Type B pancreatic cell (in vitro differentiated cells): ENCODE measurements at regions not wholly inside any gene's neighbourhood (a gene's known extent, or its start where the extent isn't known, plus 50 kb on each side); places are given as distances from the start of the nearest gene placed in this dataset.
"Not testable (repeated sequence)": the region's sequence is repeated elsewhere in the genome, so short reads cannot be mapped to it uniquely, and the experiment has no call there.

Source experiments
- DNase-seq: peaks from one replicate; pipeline ENCODE4 v3.0.0; 2021; ENCODE audit warnings: mixed read lengths; ENCODE audit not compliant: unreplicated experiment; ENCODE audit errors: extremely low spot score
- H3K27ac Mint-ChIP-seq: 2 replicates; pipeline ENCODE4 v1.8.0; 2021; ENCODE audit warnings: mild to moderate bottlenecking, mixed read lengths
- H3K27me3 Mint-ChIP-seq: 2 replicates; pipeline ENCODE4 v1.8.0; 2021; ENCODE audit warnings: mixed read lengths
- H3K36me3 Mint-ChIP-seq: 2 replicates; pipeline ENCODE4 v1.8.0; 2021; ENCODE audit warnings: mixed read lengths
- H3K4me1 Mint-ChIP-seq: one replicate; pipeline ENCODE4 v1.8.0; 2021; ENCODE audit warnings: mixed read lengths; ENCODE audit not compliant: unreplicated experiment
- H3K4me3 Mint-ChIP-seq: 2 replicates; pipeline ENCODE4 v1.8.0; 2021; ENCODE audit warnings: mild to moderate bottlenecking, mixed read lengths
- H3K9me3 Mint-ChIP-seq: 2 replicates; pipeline ENCODE4 v1.8.0; 2021; ENCODE audit warnings: mixed read lengths
- TF ChIP-seq, protein P1 (sequence below): fragments of 200-600 bp; sonication (generic); conservative IDR thresholded peaks from 2 replicates; pipeline ENCODE4 v1.5.0; 2021; ENCODE audit warnings: antibody characterized with exemption, mild to moderate bottlenecking

DNA sequence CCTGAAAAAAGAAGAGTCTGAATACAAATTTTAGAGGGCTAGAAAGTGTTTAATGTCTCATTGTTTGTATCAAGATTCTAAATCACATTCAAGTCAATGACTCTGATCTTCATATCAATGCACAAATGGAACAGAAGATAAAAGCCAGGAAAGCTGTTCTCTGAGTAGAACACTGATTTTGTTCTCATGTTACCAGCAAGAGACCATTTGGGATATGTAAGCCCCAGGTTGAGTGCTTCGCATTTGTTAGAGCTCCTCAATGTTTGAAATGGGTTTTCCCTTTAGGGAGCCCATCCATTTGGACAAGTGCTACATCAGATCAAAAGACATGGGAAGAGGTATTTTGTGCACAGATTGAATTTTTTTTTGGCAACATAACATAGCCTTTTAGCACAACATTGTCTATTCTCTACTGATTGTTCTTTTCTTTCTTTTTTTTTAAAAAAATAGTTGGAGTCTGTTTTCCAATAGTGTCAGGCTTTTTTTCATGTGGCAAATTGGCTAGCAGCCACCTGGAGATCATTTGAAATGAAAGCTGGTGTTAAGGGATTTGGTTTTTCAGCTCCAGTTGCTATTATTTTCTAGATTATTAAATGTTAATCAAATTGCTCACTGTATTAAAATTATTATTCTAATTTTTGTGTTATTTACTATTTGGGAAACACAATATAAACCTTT, 74.5 kb upstream of the ZPLD1 start:
- H3K4me1 Mint-ChIP-seq: no peaks in the 10 kb centered on the region
- no peak overlapping the region for H3K4me3 Mint-ChIP-seq
- no peaks in the 10 kb centered on the region for H3K27me3 Mint-ChIP-seq
- peaks cover 8% of the 10 kb centered on the region for H3K9me3 Mint-ChIP-seq
- TF ChIP-seq, protein P1, sequence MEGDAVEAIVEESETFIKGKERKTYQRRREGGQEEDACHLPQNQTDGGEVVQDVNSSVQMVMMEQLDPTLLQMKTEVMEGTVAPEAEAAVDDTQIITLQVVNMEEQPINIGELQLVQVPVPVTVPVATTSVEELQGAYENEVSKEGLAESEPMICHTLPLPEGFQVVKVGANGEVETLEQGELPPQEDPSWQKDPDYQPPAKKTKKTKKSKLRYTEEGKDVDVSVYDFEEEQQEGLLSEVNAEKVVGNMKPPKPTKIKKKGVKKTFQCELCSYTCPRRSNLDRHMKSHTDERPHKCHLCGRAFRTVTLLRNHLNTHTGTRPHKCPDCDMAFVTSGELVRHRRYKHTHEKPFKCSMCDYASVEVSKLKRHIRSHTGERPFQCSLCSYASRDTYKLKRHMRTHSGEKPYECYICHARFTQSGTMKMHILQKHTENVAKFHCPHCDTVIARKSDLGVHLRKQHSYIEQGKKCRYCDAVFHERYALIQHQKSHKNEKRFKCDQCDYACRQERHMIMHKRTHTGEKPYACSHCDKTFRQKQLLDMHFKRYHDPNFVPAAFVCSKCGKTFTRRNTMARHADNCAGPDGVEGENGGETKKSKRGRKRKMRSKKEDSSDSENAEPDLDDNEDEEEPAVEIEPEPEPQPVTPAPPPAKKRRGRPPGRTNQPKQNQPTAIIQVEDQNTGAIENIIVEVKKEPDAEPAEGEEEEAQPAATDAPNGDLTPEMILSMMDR: no peak
- H3K27ac Mint-ChIP-seq: no peak overlapping the region
- no peak for DNase-seq
- no peaks in the 10 kb centered on the region for H3K36me3 Mint-ChIP-seq

DNA sequence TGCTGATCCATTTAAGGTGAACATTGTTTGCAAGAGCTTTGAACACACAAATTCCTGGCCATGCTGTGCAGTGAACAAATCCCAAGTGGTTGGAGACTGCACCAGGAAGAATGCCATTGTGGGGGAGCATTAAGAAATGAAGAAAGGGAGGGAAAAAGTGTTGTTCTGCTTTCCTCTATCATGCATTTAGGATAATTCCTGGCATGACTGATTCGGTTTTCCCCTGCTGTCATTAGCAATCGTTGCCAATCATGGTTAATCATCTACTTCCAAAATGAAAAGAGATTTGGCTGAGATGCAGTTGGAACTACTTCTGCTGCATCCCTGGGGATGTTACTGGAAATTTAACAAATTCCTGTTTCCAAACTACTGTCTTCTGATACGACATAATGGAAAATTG, 73.7 kb upstream of the ZPLD1 start:
- H3K27ac Mint-ChIP-seq: no peak overlapping the region
- TF ChIP-seq, protein P1: no peak
- H3K4me3 Mint-ChIP-seq: no peak overlapping the region
- H3K9me3 Mint-ChIP-seq: peaks cover 8% of the 10 kb centered on the region
- H3K4me1 Mint-ChIP-seq: no peaks in the 10 kb centered on the region
- no peak for DNase-seq
- no peaks in the 10 kb centered on the region for H3K27me3 Mint-ChIP-seq
- no peaks in the 10 kb centered on the region for H3K36me3 Mint-ChIP-seq

DNA sequence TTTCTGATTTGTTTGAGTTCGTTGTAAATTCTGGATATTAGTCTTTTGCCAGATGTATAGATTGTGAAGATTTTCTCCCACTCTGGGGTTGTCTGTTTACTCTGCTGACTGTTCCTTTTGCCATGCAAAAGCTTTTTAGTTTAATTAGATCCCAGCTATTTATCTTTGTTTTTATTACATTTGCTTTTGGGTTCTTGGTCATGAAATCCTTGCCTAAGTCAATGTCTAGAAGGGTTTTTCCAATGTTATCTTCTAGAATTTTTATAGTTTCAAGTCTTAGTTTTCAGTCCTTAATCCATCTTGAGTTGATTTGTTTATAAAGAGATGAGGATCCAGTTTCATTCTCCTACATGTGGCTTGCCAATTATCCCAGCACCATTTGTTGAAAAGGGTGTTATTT, 68.7 kb upstream of the ZPLD1 start:
- H3K4me3 Mint-ChIP-seq, H3K27me3 Mint-ChIP-seq, DNase-seq, H3K4me1 Mint-ChIP-seq, H3K36me3 Mint-ChIP-seq, H3K27ac Mint-ChIP-seq: not testable (repeated sequence)
- peaks cover 15% of the 10 kb centered on the region for H3K9me3 Mint-ChIP-seq

DNA sequence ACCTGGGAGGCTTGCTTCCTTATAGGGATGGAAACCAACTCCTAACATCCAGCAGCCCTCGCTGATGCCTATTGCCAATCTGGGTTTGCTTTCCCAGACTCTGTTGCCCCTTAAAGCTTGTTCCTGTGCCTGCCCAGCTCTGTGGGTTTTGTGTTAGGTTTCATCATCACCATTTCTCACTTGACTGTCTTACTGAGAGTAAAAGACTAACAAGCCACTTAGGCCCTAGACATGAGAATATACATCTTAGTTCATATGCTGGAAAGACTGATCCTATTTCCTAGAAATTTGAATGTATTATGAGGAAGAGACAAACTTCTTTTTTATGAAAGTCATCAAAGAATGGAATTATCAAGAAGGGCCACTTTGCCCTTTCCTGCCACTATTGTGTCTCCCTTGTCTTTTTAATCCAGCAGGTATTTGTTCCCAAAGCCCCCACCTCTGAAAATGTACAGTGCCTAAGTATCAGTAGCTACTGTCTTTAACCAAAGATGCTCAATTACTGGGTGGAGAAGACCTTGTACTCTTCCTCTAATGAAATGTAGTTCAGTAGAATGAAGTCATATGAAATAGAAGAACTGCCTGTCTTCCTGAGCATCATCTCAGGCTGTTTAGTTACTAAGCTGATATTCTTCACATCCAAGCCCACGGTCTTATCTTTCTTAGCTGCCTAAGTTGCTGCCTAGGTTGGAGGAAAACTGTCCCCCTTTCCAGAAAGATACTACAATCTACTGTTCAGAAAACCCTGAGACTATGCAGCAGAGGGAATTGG, 59.8 kb upstream of the ZPLD1 start:
- TF ChIP-seq, protein P1: no peak
- H3K27ac Mint-ChIP-seq: no peak overlapping the region
- no peak for DNase-seq
- no peaks in the 10 kb centered on the region for H3K9me3 Mint-ChIP-seq
- no peaks in the 10 kb centered on the region for H3K27me3 Mint-ChIP-seq
- no peaks in the 10 kb centered on the region for H3K4me1 Mint-ChIP-seq
- no peaks in the 10 kb centered on the region for H3K36me3 Mint-ChIP-seq
- H3K4me3 Mint-ChIP-seq: no peak overlapping the region

DNA sequence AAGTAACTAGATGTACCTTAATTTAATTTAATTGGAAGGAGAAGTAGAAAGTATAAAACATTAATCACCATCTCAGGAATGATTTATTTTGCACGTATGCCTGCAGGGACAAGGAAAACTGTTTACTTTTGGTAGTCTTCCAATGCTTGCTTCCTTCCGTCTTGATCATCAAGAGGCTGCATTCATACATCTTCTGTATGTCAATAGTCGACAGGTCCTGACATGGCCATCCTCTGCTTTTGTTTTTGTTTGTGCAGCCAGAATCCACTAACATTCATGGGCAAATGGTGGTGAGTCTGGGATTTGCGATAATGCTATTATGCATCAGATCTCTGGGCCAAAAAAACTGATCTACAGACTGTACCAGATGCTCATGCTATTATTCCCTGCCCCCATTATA, 56.6 kb upstream of the ZPLD1 start:
- Mint-ChIP-seq H3K4me3 (no peak overlapping the region), H3K4me1 (no peaks in the 10 kb centered on the region), H3K27ac (no peak overlapping the region), H3K9me3 (no peaks in the 10 kb centered on the region), H3K27me3 (no peaks in the 10 kb centered on the region), H3K36me3 (no peaks in the 10 kb centered on the region)
- DNase-seq: no peak
- TF ChIP-seq, protein P1: no peak

DNA sequence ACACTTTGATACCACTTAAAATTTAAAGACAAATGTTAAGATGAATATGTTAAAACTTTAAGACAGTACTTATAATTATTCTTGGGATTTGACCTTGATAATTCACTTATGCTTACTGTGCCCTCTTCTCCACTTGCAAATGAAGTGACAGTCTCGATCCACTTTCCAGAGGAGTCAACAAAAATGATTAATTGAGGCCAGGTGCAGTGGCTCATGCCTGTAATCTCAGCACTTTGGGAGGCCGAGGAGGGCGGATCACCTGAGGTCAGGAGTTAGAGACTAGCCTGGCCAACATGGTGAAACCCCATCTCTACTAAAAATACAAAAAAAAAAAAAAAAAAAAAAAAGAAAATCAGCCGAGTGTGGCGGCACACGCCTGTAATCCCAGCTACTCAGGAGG, 52.6 kb upstream of the ZPLD1 start:
- H3K36me3 Mint-ChIP-seq, DNase-seq, H3K9me3 Mint-ChIP-seq, H3K4me1 Mint-ChIP-seq, H3K27me3 Mint-ChIP-seq, H3K27ac Mint-ChIP-seq, H3K4me3 Mint-ChIP-seq: not testable (repeated sequence)
